ENCODE measurements at regions not wholly inside any gene's neighbourhood (a gene's known extent, or its start where the extent isn't known, plus 50 kb on each side); places are given as distances from the start of the nearest gene placed in this dataset.

GRCh38 chr12:107464644-107465043 lies 221.0 kb upstream of the PWP1 start:
- no peak overlapping the region for H3K4me3 ChIP-seq (ENCODE audit: low read depth, low read length)
- no peak for DNase-seq (ENCODE audit: low read depth)

DNA sequence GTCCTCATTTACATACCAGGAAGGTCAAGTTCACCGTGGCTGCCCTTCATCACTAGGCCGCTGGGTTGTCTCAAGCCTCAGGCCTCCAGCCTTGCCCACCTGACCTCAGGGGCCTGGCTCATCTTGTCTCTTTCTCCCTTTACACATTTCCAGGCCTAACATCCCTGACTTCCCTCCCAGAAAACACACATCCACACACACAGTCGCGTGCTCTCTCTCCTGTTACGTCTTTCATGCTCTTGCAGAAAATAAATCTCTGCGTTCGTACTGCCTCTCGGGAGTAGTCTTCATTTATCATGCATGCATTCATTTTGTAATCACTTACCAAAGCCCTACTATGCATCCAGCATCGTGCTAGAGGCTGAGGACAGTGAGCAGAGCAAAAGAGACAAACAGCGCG lies 220.0 kb upstream of the PWP1 start:
- TF ChIP-seq, protein P1, sequence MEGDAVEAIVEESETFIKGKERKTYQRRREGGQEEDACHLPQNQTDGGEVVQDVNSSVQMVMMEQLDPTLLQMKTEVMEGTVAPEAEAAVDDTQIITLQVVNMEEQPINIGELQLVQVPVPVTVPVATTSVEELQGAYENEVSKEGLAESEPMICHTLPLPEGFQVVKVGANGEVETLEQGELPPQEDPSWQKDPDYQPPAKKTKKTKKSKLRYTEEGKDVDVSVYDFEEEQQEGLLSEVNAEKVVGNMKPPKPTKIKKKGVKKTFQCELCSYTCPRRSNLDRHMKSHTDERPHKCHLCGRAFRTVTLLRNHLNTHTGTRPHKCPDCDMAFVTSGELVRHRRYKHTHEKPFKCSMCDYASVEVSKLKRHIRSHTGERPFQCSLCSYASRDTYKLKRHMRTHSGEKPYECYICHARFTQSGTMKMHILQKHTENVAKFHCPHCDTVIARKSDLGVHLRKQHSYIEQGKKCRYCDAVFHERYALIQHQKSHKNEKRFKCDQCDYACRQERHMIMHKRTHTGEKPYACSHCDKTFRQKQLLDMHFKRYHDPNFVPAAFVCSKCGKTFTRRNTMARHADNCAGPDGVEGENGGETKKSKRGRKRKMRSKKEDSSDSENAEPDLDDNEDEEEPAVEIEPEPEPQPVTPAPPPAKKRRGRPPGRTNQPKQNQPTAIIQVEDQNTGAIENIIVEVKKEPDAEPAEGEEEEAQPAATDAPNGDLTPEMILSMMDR (IDR thresholded peaks at IDR 0.05; ENCODE audit: insufficient read depth, low read length): no peak
- H3K4me3 ChIP-seq (ENCODE audit: low read depth, low read length): no peak overlapping the region
- no peak for DNase-seq (ENCODE audit: low read depth)

More at GRCh38 chr12:107464644-107465043, 221.0 kb upstream of the PWP1 start:
- TF ChIP-seq, protein P1 (IDR thresholded peaks at IDR 0.05; ENCODE audit: insufficient read depth, low read length): no peak

DNA sequence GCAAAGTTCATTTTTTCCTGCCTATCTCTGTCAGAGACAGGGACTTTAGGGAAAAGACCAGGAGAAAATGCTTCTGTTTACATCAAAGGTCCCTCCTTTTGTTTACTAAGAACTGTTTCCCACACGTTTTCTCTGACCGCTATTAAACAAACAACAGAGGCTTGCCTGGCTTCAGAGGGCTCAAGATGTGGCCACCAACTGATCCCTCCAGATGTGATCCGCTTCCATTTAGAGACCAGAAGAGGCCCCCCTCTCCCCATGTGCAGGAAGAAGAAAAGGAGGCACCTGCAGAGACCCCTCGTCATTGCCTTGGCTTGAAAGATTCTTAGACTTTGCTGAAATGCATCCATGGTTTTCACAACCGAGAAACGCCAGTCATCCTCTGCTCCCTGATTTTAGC lies 217.9 kb upstream of the PWP1 start:
- TF ChIP-seq, protein P1 (IDR thresholded peaks at IDR 0.05; ENCODE audit: insufficient read depth, low read length): no peak
- DNase-seq (ENCODE audit: low read depth): no peak
- no peak overlapping the region for H3K4me3 ChIP-seq (ENCODE audit: low read depth, low read length)

GRCh38 chr12:107468182-107468581 lies 217.4 kb upstream of the PWP1 start:
- TF ChIP-seq, protein P1 (IDR thresholded peaks at IDR 0.05; ENCODE audit: insufficient read depth, low read length): no peak
- no peak for DNase-seq (ENCODE audit: low read depth)
- H3K4me3 ChIP-seq (ENCODE audit: low read depth, low read length): no peak overlapping the region

DNA sequence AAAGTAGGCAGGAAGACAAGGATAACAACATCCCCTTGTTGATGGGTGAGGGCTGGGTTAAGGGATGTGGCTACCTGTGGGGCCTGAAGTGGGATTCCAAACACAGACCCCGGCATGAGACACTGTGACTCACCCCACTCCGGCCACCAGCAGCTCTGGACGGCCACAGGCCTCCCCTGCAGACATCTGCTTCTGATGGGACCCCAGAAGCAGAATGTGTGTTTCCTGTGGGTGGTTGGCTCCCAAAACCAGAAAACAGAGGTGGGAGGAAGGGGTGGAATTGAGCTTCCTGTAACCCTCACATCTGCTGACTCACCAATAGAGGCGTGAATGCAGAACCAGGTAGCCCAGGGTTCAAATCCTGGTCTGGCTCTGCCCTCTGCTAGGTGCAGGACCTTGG lies 216.6 kb upstream of the PWP1 start:
- no peak overlapping the region for H3K4me3 ChIP-seq (ENCODE audit: low read depth, low read length)
- TF ChIP-seq, protein P1 (IDR thresholded peaks at IDR 0.05; ENCODE audit: insufficient read depth, low read length): no peak
- no peak for DNase-seq (ENCODE audit: low read depth)

DNA sequence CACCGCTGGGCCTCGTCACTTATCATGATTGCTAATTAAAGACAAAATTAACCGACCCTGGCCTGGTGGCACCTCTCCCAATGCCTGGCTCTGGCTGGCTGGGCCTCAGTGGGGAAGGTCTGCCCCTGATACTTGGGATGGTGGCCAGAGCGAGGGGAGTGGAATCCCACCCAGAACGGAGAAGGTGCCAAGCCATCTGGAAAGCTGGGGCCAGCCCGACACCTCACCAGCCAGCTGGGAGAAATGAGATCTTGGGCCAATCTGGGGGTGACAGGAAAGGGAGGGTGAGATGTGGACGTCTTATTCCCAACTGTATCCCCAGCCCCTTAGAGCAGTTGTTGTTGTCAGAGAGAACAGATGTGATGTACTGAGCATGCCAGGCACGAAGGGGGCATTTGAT lies 215.0 kb upstream of the PWP1 start:
- TF ChIP-seq, protein P1 (IDR thresholded peaks at IDR 0.05; ENCODE audit: insufficient read depth, low read length): no peak
- H3K4me3 ChIP-seq (ENCODE audit: low read depth, low read length): no peak overlapping the region
- no peak for DNase-seq (ENCODE audit: low read depth)

GRCh38 chr12:107472308-107472707 lies 213.3 kb upstream of the PWP1 start:
- TF ChIP-seq, protein P1 (IDR thresholded peaks at IDR 0.05; ENCODE audit: insufficient read depth, low read length): no peak
- no peak for DNase-seq (ENCODE audit: low read depth)

More at GRCh38 chr12:107472308-107472707, 213.3 kb upstream of the PWP1 start:
- H3K4me3 ChIP-seq (ENCODE audit: low read depth, low read length): no peak overlapping the region
